ENCODE measurements at regions not wholly inside any gene's neighbourhood (a gene's known extent, or its start where the extent isn't known, plus 50 kb on each side); places are given as distances from the start of the nearest gene placed in this dataset.

DNA sequence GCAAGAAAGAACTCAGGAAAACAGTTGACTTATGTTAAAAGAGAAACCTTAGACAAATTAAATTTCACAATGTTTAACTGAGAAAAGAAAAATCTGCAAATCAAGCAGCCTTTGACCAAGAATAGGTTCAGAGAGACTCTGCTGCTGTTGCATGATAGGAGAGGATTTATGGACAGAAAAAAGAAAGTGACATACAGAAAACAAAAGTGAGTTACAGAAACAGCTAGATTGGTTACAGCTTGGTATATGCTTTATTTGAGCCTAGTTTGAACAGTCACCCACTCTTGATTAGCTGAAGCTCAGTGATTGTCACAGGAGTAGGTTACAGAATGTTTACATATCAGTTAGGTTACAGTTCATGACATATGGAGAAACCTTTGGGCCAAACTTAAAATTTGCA, 258.2 kb upstream of the SPOPL start:
- intact Hi-C loops (cut with DNase I), result no loop called here
- Histone ChIP-seq H3K4me1 (ENCODE audit: control insufficient read depth in 2 of 3, insufficient read depth in 2 of 3, low read depth in 1 of 3, low read length in 3 of 3) (no peaks in the 10 kb centered on the region), H3K27me3 (ENCODE audit: control insufficient read depth, insufficient read depth, low read length) (no peaks in the 10 kb centered on the region), H3K4me3 (ENCODE audit: low read length in 3 of 3) (no peak overlapping the region), H3K9ac (ENCODE audit: low read length in 3 of 3) (no peak overlapping the region), H3K9me3 (ENCODE audit: control insufficient read depth in 2 of 3, insufficient read depth in 1 of 3, low read length in 3 of 3) (no peaks in the 10 kb centered on the region), H3K36me3 (ENCODE audit: control insufficient read depth in 2 of 3, insufficient read depth in 3 of 3, low read length in 3 of 3) (no peaks in the 10 kb centered on the region), H3K27ac (ENCODE audit: low read depth in 2 of 2, low read length in 2 of 2) (no peak overlapping the region)
- FAIRE-seq, result no peak
- peak in 2 of 5 donors; percentile 54 to 56 for DNase-seq
- TF ChIP-seq, protein P1, sequence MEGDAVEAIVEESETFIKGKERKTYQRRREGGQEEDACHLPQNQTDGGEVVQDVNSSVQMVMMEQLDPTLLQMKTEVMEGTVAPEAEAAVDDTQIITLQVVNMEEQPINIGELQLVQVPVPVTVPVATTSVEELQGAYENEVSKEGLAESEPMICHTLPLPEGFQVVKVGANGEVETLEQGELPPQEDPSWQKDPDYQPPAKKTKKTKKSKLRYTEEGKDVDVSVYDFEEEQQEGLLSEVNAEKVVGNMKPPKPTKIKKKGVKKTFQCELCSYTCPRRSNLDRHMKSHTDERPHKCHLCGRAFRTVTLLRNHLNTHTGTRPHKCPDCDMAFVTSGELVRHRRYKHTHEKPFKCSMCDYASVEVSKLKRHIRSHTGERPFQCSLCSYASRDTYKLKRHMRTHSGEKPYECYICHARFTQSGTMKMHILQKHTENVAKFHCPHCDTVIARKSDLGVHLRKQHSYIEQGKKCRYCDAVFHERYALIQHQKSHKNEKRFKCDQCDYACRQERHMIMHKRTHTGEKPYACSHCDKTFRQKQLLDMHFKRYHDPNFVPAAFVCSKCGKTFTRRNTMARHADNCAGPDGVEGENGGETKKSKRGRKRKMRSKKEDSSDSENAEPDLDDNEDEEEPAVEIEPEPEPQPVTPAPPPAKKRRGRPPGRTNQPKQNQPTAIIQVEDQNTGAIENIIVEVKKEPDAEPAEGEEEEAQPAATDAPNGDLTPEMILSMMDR (IDR thresholded peaks at IDR 0.05; ENCODE audit: borderline replicate concordance, extremely low read depth, insufficient read depth), result no peak

DNA sequence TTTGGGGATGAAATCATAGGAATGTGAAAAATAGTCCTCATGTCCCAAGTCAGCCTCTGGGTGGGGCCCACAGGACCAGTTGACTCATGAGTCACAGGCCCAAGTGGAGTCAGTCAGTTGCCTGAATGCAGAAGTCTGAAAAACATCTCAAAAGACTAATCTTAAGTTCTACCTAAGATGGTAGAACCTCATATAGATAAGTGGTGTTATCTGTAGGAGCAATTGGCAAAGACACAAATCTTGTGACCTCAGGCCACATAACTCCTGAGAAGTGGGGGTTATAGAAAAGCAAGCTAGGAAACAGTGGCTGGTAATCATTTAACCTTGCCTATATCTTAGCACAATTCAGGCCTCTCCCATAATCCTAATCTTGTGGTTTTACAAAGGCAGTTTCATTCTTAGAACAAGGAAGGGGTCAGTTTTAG, 257.1 kb upstream of the SPOPL start:
- no peak overlapping the region for H3K4me3 ChIP-seq (ENCODE audit: low read length in 3 of 3)
- H3K27me3 ChIP-seq (ENCODE audit: control insufficient read depth, insufficient read depth, low read length), result no peaks in the 10 kb centered on the region
- TF ChIP-seq, protein P1 (IDR thresholded peaks at IDR 0.05; ENCODE audit: borderline replicate concordance, extremely low read depth, insufficient read depth), result no peak
- DNase-seq, result no peak
- no peak overlapping the region for H3K27ac ChIP-seq (ENCODE audit: low read depth in 2 of 2, low read length in 2 of 2)
- H3K4me1 ChIP-seq (ENCODE audit: control insufficient read depth in 2 of 3, insufficient read depth in 2 of 3, low read depth in 1 of 3, low read length in 3 of 3), result no peaks in the 10 kb centered on the region
- intact Hi-C loops (cut with DNase I), result no loop called here
- no peak overlapping the region for H3K9ac ChIP-seq (ENCODE audit: low read length in 3 of 3)
- no peaks in the 10 kb centered on the region for H3K9me3 ChIP-seq (ENCODE audit: control insufficient read depth in 2 of 3, insufficient read depth in 1 of 3, low read length in 3 of 3)
- no peak for FAIRE-seq
- H3K36me3 ChIP-seq (ENCODE audit: control insufficient read depth in 2 of 3, insufficient read depth in 3 of 3, low read length in 3 of 3), result no peaks in the 10 kb centered on the region

DNA sequence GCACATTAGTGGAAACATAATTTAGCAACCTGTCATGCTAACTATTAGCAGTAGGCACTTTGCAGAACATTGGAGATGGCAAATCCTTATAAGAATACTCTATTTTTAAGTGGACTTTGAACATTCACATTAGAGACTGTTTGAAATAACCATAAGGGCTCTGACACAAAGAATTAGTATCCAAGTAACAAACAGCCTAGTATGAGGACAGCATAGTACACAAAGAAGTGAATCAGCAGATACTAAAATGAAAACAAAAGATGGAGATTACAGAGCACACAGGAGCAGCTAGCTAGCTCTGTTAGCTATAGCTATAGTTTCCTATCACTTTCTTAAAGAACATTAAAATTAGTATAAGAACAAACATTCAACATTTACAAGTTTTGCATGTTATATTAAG, 256.3 kb upstream of the SPOPL start:
- Histone ChIP-seq H3K27me3 (ENCODE audit: control insufficient read depth, insufficient read depth, low read length) (no peaks in the 10 kb centered on the region), H3K27ac (ENCODE audit: low read depth in 2 of 2, low read length in 2 of 2) (no peak overlapping the region), H3K36me3 (ENCODE audit: control insufficient read depth in 2 of 3, insufficient read depth in 3 of 3, low read length in 3 of 3) (no peaks in the 10 kb centered on the region), H3K4me1 (ENCODE audit: control insufficient read depth in 2 of 3, insufficient read depth in 2 of 3, low read depth in 1 of 3, low read length in 3 of 3) (no peaks in the 10 kb centered on the region), H3K9me3 (ENCODE audit: control insufficient read depth in 2 of 3, insufficient read depth in 1 of 3, low read length in 3 of 3) (no peaks in the 10 kb centered on the region), H3K9ac (ENCODE audit: low read length in 3 of 3) (no peak overlapping the region), H3K4me3 (ENCODE audit: low read length in 3 of 3) (no peak overlapping the region)
- FAIRE-seq (no peak), DNase-seq (no peak)
- intact Hi-C loops (cut with DNase I), result no loop called here
- TF ChIP-seq, protein P1 (IDR thresholded peaks at IDR 0.05; ENCODE audit: borderline replicate concordance, extremely low read depth, insufficient read depth), result no peak

DNA sequence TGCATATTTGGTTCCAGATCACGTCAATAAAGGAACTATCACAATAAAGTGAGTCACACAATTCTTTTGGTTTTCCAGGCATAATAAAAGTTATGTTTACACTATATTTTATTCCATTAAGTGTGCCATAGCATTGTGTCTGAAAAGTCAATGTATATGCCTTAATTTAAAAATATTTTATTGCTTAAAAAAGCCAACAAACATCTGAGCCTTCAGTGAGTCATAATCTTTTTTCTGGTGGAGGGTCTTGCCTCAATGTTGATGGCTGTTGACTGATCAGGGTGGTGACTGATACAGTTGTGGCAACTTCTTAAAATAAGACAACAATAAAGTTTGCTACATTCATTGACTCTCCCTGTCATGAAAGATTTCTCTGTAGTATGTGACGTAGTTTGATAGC, 254.3 kb upstream of the SPOPL start:
- Histone ChIP-seq H3K4me1 (ENCODE audit: control insufficient read depth in 2 of 3, insufficient read depth in 2 of 3, low read depth in 1 of 3, low read length in 3 of 3) (no peaks in the 10 kb centered on the region), H3K27ac (ENCODE audit: low read depth in 2 of 2, low read length in 2 of 2) (no peak overlapping the region), H3K4me3 (ENCODE audit: low read length in 3 of 3) (no peak overlapping the region), H3K9me3 (ENCODE audit: control insufficient read depth in 2 of 3, insufficient read depth in 1 of 3, low read length in 3 of 3) (no peaks in the 10 kb centered on the region), H3K27me3 (ENCODE audit: control insufficient read depth, insufficient read depth, low read length) (no peaks in the 10 kb centered on the region), H3K36me3 (ENCODE audit: control insufficient read depth in 2 of 3, insufficient read depth in 3 of 3, low read length in 3 of 3) (no peaks in the 10 kb centered on the region), H3K9ac (ENCODE audit: low read length in 3 of 3) (no peak overlapping the region)
- intact Hi-C loops (cut with DNase I), result no loop called here
- FAIRE-seq, result no peak
- TF ChIP-seq, protein P1 (IDR thresholded peaks at IDR 0.05; ENCODE audit: borderline replicate concordance, extremely low read depth, insufficient read depth), result no peak
- DNase-seq, result no peak
